A549 (cell line): ENCODE measurements at regions not wholly inside any gene's neighbourhood (a gene's known extent, or its start where the extent isn't known, plus 50 kb on each side); places are given as distances from the start of the nearest gene placed in this dataset.

Source experiments
- EP300 ChIP-seq, 2 experiments: fragments of >200 bp; sonication (Bioruptor Twin); formaldehyde crosslinking; IDR thresholded peaks; 2 replicates in 1 of 2; 3 replicates in 1 of 2; pipeline ENCODE4 v1.6.1; 2016 to 2017
- FOSL2 ChIP-seq, 2 experiments: fragments of 450-650 bp in 1 of 2; fragments of >200 bp in 1 of 2; sonication (Bioruptor Twin) in 1 of 2; formaldehyde crosslinking; IDR thresholded peaks; 2 replicates each; pipeline versions ENCODE4 v1.5.0 to v1.6.1; 2016 to 2020; ENCODE audit warnings: mild to moderate bottlenecking in 1 of 2, moderate library complexity in 1 of 2
- HOXB5 ChIP-seq: fragments of 250-450 bp; sonication (Bioruptor Pico); IDR thresholded peaks from 2 replicates; pipeline ENCODE4 v1.5.0; 2020; ENCODE audit warnings: mild to moderate bottlenecking, moderate library complexity
- JUN ChIP-seq, 2 experiments: fragments of >200 bp; sonication (Bioruptor Twin); formaldehyde crosslinking; IDR thresholded peaks; 2 replicates in 1 of 2; 3 replicates in 1 of 2; pipeline ENCODE4 v1.6.1; 2016 to 2017
- POLR2A ChIP-seq: IDR thresholded peaks from 2 replicates; pipeline ENCODE4 v1.6.1; 2012; ENCODE audit warnings: mild to moderate bottlenecking, low read length
- SREBF2 ChIP-seq: fragments of 450-650 bp; IDR thresholded peaks from 2 replicates; pipeline ENCODE4 v1.6.1; 2014; ENCODE audit warnings: mild to moderate bottlenecking, moderate library complexity
- ZSCAN20 ChIP-seq: fragments of 250-450 bp; sonication (Bioruptor Pico); IDR thresholded peaks from 2 replicates; pipeline ENCODE4 v1.8.0; 2022; ENCODE audit warnings: mild to moderate bottlenecking, moderate library complexity
- TF ChIP-seq, protein P1 (sequence below): fragments of >200 bp; sonication (Bioruptor Twin); formaldehyde crosslinking; IDR thresholded peaks from 3 replicates; pipeline ENCODE4 v1.5.1; 2016
- TF ChIP-seq, protein P2 (sequence below): fragments of 450-650 bp; IDR thresholded peaks from 2 replicates; pipeline ENCODE4 v1.6.1; 2014; ENCODE audit warnings: antibody characterized with exemption

DNA sequence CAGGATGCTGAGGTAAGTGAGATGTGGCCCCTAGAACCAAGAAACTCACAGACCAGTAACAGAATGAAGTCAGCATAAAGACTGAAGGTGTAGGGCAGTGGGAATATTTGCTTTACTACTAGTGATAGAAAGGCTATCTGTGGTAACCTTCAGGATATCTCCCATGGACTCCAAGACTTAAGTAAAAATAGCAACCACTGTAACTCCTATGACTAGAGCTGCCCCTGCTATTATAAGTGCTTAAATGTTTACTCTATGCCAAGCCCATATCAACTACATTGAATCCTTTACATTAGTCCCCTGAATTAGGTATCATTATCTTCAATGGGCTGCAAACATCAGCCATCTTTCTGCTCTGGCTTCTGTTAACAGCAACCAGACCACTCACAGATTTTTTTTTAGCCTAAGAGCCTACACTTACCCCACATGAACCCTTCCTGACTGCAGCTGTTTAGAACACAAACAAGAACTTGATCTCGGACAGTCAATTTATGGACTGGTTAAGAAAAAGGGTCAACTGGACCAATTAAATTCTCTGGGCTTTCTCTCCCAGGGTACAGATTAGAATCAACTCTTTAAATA is 335.1 kb upstream of the API5 start:
- no peak for TF ChIP-seq HOXB5 (CRISPR knock-in tag)
- TF ChIP-seq, protein P1, sequence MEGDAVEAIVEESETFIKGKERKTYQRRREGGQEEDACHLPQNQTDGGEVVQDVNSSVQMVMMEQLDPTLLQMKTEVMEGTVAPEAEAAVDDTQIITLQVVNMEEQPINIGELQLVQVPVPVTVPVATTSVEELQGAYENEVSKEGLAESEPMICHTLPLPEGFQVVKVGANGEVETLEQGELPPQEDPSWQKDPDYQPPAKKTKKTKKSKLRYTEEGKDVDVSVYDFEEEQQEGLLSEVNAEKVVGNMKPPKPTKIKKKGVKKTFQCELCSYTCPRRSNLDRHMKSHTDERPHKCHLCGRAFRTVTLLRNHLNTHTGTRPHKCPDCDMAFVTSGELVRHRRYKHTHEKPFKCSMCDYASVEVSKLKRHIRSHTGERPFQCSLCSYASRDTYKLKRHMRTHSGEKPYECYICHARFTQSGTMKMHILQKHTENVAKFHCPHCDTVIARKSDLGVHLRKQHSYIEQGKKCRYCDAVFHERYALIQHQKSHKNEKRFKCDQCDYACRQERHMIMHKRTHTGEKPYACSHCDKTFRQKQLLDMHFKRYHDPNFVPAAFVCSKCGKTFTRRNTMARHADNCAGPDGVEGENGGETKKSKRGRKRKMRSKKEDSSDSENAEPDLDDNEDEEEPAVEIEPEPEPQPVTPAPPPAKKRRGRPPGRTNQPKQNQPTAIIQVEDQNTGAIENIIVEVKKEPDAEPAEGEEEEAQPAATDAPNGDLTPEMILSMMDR = no peak
- TF ChIP-seq EP300 (IDR thresholded peaks at IDR 0.05) = no peak
- no peak for TF ChIP-seq FOSL2 (IDR thresholded peaks at IDR 0.05)
- no peak for TF ChIP-seq FOSL2 (CRISPR knock-in tag; IDR thresholded peaks at IDR 0.05)
- TF ChIP-seq, protein P2, sequence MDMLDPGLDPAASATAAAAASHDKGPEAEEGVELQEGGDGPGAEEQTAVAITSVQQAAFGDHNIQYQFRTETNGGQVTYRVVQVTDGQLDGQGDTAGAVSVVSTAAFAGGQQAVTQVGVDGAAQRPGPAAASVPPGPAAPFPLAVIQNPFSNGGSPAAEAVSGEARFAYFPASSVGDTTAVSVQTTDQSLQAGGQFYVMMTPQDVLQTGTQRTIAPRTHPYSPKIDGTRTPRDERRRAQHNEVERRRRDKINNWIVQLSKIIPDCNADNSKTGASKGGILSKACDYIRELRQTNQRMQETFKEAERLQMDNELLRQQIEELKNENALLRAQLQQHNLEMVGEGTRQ = no peak
- TF ChIP-seq ZSCAN20 (CRISPR knock-in tag) = no peak
- no peak for TF ChIP-seq POLR2A
- TF ChIP-seq JUN (IDR thresholded peaks at IDR 0.05) = no peak
- TF ChIP-seq SREBF2 = no peak
